Hematopoietic multipotent progenitor cell (in vitro differentiated cells): ENCODE measurements at regions not wholly inside any gene's neighbourhood (a gene's known extent, or its start where the extent isn't known, plus 50 kb on each side); places are given as distances from the start of the nearest gene placed in this dataset.

ENCODE experiments used
- DNase-seq, 3 donors: peaks; one replicate each; pipeline ENCODE4 v3.0.0-alpha.2; 2011 to 2015; ENCODE audit warnings: low read depth in 2 of 3, low spot score in 2 of 3

DNA sequence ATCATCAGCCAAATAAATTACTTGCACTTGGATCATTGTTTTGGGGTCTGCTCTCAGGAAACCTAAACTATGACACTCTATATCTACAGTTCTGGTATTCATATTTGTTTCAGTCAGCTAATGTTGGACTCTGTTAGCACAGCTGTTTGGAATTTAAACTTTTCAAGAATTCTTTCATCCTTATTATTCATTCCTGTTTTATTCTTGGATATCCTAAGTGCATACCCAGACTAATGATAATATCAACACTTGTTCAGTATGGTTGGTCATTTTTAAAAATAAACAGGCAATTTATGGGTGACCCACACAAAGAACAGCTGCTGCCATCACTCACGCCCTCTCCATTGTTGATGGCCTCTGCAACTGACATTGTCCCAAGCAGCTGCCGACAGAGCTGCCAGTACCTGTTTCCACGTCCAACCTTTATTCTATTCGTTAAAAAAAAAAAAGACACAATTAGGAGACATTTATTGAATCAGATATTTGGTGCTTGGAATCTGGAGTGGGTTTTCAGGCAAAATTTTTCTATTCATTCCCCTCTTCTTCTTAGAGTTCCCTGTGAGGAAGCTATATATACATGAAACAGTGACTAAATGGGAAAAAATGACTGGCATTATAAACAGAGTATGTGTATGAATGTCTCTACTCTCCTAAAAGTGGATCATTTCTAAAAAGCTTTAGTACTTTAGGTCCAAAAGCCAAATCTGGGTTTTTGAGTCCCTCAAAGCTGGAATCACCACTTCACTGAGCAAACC lies 252.1 kb upstream of the NAV3 start:
- no peak for DNase-seq

DNA sequence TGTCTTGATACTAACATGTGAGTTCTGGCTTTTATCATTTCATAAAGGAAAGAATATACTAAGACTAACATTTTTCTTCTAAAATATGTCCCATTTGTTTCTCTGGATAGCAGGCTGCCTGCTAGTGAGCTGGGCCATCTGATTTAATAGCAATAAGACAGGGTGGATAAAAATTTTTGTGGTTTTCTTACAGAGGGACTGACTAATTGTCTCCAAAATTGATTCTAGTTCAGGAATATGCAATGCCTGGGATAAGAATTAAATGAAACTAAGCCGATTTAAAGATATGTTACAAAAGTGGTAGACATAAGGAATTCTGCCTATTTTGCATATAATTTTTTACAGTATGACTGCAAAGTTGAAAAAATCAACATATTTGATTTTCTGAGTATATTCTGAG lies 252.9 kb upstream of the NAV3 start:
- no peak for DNase-seq

DNA sequence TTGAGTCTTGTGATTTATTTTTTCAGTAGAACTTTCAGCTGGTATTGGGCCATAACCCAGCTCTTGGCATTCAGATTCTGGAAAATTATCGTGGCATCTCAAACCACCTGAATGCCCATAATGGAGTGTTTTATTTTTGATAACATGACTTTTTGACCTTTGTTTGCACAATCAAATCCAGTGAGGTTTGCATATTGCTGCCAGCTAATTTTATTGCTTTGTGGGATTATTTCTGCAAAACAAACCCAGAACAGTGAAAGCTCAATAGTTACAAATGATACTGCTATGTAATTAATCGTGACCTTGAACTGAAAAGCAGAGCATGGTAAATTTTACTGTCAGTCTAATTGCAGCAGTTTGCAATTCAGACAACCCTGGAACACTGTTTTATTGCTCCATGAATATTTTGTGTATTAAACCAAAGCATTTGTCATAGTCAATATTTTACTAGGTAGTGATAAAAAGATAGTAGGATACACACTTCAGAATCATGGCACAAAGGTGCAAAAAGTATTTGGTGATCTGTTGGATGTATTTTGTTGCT lies 255.2 kb upstream of the NAV3 start:
- no peak for DNase-seq

DNA sequence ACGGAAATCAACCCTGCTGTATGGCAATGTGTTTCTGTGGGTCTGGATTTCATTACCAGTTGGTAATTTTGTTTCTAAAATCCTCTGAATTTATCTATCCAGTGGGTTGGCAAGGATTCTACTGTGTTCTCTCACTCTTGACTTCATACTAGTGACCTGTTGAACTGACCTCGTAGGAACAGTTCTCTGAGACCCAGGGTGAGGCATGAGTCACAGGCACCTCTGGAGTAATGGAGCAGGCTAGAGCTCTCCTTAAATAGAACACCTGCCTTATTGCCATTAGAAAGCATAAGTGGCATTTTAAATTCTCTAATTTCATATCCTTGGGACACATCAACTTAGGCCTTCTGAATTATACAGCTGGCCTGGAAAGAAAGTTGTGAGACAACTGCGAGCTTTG lies 258.3 kb upstream of the NAV3 start:
- no peak for DNase-seq

DNA sequence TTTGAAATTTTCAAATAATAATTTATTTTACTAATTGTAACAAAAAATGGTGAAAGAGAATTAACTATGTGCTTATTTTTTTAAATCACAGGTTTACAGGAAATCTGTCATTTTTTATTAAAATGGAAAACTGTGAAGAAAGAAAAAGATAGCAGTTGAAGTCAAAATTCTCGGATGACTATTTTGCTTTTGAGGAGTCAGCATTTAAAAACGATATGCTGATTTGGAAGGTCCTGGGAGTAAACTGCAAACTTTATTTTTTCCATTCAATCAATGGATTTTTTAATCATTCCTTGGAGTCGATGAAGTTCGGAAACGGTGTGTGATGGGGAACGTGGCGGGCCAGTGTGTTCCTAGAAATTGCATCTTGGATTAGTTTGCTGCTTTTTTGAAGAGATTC lies 258.9 kb upstream of the NAV3 start:
- DNase-seq: no peak

DNA sequence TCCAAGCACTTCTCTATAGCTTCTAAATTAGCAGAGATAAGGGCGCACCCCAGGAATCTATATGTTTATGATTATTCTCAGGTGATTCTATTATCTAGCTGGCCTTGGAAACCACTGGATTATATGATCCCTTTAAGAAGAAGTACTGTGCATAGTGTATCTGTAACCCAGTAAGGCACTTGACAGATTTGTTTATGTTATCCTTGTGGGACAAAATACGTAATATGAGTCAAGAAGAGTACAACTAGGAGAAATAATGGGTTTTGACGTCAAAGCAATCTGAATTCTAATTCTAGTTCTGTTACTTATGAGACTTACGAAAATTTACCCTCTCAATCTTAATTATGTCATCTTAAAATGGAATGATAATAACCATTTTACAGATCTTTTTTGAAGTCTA lies 259.6 kb upstream of the NAV3 start:
- DNase-seq: no peak

DNA sequence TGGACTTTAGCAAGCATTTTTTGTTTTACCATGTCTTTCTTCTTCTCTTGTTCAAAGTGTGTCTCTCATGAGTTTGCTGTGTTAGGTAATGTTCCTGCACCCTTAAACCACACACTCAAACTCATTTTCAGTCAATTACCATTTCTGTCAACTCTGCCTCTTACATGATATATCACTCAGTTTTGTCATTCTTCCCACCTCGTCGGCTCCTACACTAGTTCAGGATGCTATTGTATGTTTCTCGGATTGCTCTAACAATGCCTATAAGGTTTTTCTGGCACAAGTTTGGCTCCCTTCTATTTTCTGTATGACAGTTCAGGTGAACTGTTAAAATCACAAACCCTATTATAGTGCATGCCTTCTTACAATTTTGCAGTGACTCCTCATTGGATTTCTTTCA lies 260.8 kb upstream of the NAV3 start:
- DNase-seq: no peak

DNA sequence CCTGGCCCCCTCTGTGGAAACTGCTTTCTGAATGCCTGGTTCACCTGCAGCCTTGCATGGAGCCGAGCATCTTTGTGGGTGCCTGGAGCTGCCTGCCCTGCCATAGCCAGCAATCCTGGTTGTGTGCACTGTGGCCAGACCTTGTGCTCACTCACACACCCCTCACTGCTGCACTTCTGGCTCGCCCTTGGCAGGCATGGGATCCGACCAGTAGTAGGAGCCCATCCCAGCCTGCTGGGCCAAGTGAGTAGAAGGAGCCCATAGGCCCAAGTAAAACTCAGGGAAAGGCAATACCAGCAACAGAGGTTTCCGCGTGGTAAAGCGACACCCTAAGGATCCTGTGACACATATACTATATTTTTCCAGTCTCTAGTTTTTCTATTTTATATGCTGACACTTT lies 270.0 kb upstream of the NAV3 start:
- DNase-seq: no peak

DNA sequence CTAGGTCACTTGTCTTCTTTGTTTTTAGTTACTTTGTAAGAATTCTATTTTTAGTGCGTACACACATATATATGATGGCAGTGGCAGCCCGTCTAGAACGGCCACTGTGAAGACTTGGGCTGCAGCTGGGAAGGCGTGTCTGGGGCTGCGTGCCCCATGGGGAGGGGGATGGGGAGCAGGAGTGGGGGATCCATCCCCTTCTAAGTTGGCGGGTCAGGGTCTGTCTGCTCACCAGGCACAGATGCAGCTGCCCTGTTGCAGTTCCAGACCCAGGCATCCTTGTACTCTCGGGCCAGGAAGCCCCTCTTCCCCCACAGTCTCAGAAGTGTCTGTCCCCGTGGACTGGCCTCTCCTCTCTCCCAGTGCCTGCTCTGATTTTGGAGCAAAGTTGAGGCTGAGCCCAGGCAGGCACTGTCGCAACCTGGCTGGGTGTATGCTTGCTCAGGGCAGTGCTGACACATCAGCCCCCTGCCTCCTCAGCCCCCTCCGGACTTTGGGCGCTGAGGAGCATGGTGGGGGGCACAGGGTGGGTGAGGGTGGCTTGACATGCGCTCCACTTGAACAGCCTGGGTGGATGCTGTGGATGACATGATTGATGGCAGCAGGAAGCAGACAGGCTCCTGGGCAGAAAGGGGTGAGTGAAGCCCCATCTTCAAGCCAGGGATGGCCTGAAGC lies 271.2 kb upstream of the NAV3 start:
- no peak for DNase-seq

DNA sequence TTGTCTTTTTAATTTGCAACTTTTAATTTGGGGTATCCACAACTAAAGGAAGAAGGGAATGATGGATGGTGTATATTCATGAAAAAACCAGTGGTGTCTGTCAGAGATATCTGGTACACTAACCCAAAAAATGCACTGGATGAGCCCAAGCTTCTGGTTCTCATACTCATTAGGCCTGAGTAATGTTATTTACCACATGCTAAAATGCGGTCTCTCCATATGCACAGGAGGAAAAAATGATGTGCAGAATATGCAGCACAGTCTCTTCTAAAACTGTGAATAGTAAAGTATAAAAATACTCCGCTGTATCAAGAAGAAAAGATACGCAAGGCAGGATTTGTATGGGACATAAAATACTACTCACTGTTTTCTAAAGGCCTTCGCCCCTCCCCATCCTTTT lies 275.6 kb upstream of the NAV3 start:
- no peak for DNase-seq

DNA sequence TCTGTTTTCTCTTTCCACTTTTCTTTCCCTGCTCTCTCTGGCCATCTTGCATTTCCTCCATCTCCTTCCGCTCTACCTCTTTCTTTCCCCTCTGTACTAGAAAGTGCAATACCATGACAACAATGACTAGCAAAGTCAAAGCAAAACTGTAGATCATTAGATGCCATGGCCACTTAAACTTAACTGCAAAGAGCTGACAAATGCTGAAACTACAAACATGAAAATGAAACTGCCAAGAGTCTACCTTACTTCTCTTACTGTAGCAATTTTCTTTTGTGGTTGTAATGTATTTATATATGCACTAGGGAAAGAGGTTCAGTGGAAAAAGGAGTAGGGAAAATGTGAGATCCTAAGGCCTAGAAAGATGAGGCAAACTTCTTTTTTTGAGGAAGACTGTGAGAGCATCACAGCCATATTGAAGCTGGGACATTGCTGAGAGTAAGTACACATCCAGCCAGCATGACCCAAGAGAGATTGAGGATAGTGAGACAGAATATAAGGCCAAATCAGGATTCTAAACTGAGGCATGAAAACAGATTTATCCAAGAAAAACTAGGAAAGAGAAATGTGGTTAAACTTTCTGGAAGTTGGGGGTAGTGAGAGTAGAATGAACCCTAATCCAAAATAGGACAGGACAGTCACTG lies 276.6 kb upstream of the NAV3 start:
- DNase-seq: no peak

DNA sequence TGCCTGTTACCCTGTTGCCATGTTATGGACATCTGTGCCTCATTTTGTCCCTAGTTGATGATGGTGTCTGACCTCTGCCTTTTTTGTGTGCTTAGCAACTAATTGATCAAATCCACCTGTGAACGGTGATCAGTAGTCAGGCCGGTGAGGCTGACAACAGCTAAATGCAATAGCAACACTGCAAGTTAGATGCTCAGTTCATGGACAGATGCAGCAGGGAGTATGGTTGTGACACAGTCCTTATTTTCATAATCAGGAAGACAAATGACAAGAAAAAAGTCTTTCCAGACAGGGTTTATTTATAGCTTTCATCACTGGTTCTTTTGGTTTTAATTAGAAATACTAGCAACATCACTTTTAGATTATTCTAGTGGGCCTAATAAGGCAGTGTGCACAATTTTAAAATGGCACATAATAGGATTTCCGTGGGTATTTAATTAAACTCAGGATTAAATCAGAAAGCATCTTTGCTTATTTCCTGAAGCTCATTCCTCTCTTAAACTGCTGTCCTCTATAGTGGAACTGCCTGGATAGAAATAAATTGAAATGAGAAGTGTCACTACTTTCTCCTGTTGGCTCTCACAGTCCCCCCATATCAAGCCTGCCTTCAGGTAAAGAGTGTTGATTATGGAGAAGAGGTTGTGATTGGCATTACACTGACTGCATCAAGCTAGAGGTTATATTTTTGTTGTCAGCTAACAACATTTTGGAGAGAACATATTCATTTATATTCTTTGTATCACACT lies 281.1 kb upstream of the NAV3 start:
- no peak for DNase-seq

DNA sequence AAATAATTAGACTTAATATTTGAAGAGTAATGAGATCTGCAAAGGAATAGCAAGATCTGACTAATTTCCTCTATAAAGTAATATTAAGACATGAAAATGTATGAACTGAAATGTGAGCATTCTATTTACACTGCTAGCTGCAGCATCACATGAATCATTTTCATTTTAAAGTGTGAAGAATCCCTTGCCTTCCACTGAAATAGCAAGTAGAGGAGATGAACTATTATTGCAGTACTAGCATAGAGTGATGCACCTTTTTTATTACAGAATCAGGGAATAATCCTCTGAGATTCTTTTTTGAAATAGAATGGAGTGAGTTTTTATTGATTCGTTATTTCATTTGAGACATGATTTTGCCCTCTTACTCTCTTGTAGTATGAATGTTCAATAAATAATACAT lies 281.9 kb upstream of the NAV3 start:
- no peak for DNase-seq

DNA sequence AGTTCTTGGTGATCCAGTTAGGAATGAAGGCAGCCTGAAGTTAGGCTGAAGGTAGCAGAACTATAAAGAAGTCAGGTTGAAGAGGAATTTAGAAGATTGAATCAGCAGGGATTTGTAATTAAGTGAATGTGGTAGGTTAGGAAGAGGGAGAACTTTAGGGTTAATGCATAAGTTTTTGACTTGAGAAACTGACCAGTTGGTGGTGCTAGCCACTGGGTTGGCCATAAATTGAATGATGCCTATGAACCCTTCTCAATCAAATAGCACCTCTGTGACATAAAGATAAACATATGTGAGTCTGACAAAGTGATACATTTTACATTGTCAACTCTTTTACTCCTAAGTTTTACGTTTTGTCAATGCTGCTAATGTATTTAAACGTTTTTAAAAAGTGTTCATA lies 290.6 kb upstream of the NAV3 start:
- no peak for DNase-seq

DNA sequence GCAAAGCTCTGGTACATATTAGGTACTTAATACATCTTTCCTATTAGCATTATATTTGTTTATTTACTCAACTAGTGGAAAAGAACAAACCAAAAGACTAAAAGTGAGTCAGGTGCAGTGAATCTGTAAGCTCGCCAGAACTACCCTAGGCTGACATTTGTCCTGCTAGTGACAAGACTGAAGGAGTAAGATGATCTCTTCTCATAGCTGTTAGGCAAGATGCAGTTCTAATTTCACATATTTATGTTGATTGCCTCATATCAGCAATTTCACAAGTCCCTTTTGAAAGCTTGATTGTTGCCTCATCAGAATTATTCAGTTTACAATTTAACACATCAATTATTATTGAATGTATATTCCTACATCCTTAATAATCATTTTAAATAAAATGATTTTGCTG lies 293.0 kb upstream of the NAV3 start:
- DNase-seq: no peak

DNA sequence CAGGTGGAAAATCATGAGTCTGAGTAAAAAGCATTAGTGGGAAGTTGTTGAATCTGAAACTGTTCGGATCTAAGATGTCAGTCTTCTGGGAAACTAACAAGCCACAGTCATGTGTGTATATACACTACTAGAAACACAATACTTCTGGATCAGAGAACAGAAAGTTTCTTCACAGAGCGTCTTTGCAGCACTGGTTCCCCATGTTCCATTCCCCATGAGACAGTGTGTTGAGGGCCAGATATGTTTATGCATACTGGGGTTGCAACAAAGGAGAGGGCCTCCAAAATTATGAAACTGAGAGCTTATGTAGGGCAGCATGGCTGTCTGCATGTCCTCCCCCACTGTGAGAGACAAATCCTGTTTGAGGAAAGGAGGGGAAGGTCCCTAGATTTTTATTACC lies 295.0 kb upstream of the NAV3 start:
- DNase-seq: no peak

DNA sequence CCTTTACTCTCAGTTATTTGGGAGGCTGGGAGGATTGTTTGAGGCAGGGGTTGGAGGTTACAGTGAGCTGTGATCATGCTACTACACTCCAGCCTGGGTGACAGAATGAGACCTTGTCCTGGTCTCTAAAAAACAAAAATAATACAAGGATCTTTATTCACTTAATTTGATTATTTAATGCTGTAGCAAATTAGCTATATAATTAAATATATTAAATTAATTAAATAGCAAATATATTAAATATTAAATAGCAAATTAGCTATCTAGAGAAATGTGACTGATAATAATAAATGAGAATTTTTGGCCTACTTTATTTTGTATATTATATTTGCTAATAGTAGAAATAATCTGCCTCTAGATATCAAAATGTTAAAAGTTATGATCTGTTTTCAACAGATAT lies 298.8 kb upstream of the NAV3 start:
- no peak for DNase-seq

DNA sequence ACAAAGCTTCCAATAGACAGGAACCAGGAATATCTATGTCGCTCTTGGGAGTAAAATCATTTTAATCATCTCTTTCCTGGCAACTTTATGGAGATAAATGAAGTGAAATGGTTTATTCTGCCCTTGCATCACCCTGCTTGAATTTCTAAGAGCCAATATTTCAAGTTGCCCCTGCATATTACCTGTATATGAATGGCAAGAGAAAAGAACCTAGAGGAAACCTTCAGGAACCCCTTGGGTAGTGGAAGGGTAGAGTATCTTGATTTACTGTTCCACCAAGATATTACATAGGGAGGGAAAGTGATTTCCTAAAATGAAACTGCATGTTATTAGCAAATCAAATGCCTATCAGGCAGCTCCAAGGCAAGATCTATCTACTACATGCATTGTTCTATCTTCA lies 308.4 kb upstream of the NAV3 start:
- no peak for DNase-seq

DNA sequence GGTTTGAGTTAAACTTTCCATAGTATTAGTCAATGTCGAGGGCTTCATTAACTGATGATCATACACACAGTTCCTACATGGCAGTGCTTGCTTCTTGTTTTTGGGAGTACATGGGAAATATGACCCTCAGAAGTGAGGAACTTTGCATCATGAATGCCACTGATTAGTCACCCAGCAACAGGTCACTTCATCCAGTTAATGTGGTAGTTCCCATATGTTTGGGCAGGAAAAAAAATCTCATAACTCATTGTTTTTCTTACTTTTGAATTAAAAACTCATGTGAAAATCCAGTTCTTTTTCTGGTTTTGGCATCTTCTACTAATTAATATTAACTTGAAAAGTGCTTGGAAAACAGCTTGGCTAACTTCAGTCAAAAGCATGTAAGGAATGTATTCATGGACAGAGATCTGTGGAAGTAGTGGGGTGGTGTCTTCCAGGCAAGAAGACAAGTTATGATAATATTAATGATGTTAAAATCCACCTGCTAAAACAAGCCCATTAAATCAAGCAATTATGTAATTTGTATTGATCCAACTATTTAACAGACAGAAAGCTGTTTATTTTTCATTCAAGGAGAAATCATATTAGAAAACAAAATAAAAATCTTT lies 309.1 kb upstream of the NAV3 start:
- DNase-seq: no peak

DNA sequence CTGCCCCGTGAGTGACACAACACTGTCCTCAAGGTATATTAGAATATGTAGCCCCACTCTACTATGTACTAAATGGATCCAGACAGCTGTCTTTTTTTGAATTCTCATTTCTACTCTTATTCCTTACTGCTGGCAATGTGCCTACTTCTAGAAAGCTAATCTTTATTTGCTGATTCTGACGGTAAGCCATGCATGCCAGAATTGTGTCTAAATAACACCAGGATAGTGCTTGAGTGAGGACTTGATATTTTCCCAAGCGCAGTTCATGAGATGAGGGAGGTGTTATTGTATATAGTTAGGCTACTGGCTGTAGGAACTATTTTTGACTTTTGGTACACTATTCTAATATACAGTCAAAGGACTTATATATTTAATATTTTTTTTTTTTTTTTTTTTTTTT lies 316.2 kb upstream of the NAV3 start:
- DNase-seq: no peak

DNA sequence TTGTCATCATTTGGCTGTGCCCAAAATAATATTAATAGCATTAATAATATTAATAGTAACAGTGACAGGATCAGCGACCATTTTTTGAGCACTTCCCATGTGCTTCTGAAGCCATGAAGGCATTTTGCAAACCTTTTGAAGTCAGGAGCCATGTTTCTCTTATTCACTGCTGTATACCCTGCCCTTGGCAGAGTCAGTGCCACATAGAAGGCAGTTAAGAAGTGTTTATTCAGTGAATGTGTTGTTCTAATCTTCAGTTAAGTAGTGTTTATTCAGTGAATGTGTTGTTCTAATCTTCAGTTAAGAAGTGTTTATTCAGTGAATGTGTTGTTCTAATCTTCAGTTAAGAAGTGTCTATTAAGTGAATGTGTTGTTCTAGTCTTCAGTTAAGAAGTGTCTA lies 319.7 kb upstream of the NAV3 start:
- no peak for DNase-seq
